ENCODE measurements at regions not wholly inside any gene's neighbourhood (a gene's known extent, or its start where the extent isn't known, plus 50 kb on each side); places are given as distances from the start of the nearest gene placed in this dataset.

- TF ChIP-seq CTCF (IDR thresholded peaks at IDR 0.05) (no peak), POLR2AphosphoS5 (IDR thresholded peaks at IDR 0.05; ENCODE audit: low read depth, low read length) (no peak), TCF7L2 (IDR thresholded peaks at IDR 0.05; ENCODE audit: low read depth, low read length) (no peak), SIN3A (IDR thresholded peaks at IDR 0.05; ENCODE audit: borderline replicate concordance, insufficient read depth, low read depth, low read length) (no peak)
These were observed 225.1 kb upstream of the RASA1 start for GRCh38 chr5:87042554-87042953.
